AG09309 (cell line): ENCODE measurements at regions not wholly inside any gene's neighbourhood (a gene's known extent, or its start where the extent isn't known, plus 50 kb on each side); places are given as distances from the start of the nearest gene placed in this dataset.

Source experiments
- DNase-seq: peaks from one replicate; pipeline ENCODE4 v3.0.0-alpha.2; 2010; ENCODE audit warnings: low read depth
- H3K4me3 ChIP-seq: 2 replicates; pipeline ENCODE4 v1.5.1; 2011; ENCODE audit warnings: mild to moderate bottlenecking, low read depth, low read length, moderate library complexity; ENCODE audit not compliant: control insufficient read depth
- TF ChIP-seq, protein P1 (sequence below): IDR thresholded peaks from 2 replicates; pipeline ENCODE4 v1.5.1; 2011; ENCODE audit warnings: mild to moderate bottlenecking, low read depth, low read length, inconsistent platforms; ENCODE audit not compliant: insufficient read depth, control insufficient read depth; ENCODE audit errors: missing control alignments

DNA sequence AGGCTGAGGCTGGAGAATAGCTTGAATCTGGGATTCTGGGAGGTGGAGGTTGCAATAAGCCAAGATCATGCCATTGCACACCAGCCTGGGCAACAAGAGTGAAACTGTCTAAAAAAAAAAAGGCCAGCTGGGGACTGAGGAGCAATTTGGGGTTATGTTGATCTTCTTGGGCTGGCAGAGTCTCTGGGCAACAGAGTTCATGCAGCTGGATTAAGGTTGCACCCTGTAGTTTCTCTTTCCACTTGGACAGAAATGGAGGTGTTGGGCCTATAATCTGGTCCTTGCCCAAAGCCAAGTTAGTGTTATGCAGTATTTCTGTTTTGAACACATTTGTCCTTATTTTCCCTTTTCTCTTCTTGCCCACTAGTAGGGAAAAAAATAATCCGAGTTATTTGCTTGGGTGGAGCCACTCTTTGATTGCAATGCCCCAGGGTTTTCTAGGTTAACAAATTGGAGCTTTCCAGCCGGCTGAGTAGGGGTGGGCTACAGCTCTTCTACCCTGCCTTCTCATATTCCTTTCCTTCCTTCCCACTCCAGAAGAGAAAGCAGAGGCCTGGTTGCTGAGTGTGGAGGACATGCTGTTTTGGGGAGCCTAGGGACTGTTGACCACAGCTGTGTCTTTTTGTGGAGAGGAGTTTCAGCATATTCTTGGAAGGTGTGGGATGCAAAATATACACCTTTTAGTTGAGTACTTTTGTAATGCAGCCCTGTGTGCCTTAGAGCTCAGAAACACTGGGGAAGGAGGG lies 213.9 kb downstream of the SOX4 start:
- TF ChIP-seq, protein P1, sequence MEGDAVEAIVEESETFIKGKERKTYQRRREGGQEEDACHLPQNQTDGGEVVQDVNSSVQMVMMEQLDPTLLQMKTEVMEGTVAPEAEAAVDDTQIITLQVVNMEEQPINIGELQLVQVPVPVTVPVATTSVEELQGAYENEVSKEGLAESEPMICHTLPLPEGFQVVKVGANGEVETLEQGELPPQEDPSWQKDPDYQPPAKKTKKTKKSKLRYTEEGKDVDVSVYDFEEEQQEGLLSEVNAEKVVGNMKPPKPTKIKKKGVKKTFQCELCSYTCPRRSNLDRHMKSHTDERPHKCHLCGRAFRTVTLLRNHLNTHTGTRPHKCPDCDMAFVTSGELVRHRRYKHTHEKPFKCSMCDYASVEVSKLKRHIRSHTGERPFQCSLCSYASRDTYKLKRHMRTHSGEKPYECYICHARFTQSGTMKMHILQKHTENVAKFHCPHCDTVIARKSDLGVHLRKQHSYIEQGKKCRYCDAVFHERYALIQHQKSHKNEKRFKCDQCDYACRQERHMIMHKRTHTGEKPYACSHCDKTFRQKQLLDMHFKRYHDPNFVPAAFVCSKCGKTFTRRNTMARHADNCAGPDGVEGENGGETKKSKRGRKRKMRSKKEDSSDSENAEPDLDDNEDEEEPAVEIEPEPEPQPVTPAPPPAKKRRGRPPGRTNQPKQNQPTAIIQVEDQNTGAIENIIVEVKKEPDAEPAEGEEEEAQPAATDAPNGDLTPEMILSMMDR: no peak
- no peak for DNase-seq
- no peak overlapping the region for H3K4me3 ChIP-seq

DNA sequence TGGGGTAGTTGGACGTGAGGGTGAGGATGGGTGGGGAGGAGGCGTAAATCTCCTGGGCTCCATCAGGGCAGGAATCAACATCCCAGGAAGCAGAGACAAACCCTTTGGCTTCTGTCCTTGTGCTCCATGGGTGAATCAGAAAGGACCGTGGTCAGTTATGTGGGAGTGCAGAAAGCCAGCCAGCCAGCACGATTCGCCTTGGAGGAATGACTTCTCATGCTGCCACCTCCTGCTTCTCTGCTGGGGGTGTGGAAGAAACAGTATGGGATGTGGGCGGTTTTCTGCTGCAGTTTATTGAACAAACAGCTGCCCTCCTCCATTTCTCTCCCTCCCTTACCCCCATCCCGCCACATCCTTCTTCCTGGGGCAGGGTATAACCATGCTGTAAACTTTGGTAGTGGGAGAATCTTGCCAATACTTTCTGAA lies 214.5 kb downstream of the SOX4 start:
- no peak for DNase-seq
- TF ChIP-seq, protein P1: no peak
- H3K4me3 ChIP-seq: no peak overlapping the region

DNA sequence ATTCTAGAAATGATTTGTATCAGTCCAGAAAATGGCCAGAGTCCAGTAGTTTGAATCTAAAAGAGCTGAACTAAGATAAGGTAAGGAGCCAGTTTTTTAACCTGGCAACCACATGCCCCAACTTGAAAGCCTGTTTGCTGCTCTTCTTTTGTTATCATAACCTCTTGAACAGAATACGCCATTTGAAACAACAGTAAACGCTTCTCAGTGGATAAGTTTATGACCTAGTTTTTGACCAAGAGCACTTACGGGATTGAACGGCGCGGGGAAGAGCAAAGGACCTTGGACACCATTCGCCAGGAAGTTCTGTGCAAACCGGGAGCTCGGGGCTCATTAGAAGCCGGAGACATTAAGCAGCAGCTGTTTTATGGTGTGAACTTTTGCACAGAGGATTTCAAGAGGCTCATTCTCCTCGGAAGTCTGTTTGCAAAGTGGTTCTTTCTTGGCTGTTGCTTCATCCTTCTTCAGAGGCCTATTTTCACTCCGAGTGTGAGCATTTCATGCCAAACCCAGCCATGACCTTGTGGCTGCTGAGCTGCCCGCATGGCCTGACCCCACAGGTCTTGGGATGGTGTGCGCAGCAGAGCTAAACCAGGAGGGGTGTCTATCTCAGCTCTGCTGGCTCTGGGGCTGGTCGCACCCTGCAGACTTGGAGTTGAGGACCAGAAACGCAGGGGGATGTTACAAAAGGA lies 215.1 kb downstream of the SOX4 start:
- DNase-seq: no peak
- no peak overlapping the region for H3K4me3 ChIP-seq
- TF ChIP-seq, protein P1: no peak

DNA sequence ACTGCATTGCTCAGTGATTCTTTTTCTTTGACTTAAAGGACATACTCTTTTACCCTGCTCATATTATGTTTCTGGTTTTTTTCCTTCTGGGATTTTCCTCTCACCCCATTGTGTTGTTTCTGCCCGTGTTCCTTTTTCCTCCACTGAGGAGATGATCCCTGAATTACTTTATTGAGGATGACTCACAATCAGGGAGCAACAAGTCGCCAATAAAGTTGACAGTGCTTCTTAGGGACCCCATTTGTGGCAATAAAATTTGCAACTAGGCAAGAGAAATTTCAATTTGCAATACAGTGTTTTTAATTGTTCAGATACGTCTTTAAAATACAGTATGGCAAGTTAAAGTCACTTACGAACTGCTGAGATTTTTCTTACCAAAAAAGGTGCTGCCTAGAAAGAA lies 217.9 kb downstream of the SOX4 start:
- TF ChIP-seq, protein P1: no peak
- DNase-seq: no peak

DNA sequence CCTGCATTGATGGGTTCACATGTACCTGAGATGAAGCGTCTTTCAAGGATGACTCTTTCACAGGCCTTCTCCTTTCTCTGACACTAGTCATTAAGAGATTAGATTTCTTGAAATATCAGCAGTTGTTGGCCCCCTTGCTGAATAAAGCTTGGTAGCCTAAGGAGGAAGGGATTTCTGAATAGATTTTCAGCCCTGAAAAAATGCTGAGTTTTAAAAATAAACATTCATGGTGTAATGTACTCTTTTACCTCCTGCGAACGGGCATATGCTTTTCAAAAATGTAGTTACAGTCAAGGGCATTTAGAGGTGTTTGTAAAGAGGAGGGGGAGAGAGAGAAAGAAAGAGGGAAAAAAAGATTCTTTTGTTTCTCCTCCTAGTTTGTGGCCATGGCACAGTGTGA lies 222.7 kb downstream of the SOX4 start:
- TF ChIP-seq, protein P1: no peak
- DNase-seq: no peak
- H3K4me3 ChIP-seq: no peak overlapping the region

More for the DNA sequence above, 217.9 kb downstream of the SOX4 start:
- H3K4me3 ChIP-seq: no peak overlapping the region

DNA sequence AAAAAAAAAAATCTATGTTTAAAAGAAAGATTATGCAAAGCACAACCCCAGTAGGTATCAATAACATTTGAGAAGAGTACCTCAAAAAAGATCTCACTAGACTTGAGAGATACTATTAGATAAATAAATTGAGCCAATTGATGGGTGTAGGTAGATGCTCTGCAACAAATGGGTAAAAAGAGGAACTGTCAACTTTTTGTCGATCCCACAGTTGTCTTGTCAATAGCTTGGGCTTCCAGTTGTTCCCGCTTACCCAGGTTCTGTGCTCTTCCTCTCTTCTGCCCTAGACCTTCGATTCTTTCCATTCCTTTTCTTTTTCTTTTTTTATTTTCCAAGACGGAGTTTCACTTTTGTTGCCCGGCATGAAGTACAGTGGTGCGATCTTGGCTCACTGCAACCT lies 226.9 kb downstream of the SOX4 start:
- no peak for DNase-seq
- H3K4me3 ChIP-seq: no peak overlapping the region
- TF ChIP-seq, protein P1: no peak
